Spleen (tissue), 11 donors: ENCODE measurements at regions not wholly inside any gene's neighbourhood (a gene's known extent, or its start where the extent isn't known, plus 50 kb on each side); places are given as distances from the start of the nearest gene placed in this dataset.

Experiments
- DNase-seq: peaks from one replicate; pipeline ENCODE4 v3.0.0-alpha.2; 2020
- H3K27ac ChIP-seq, 8 donors: fragments of 200-600 bp; sonication (generic) in 7 of 8; 1 replicate in 4 of 8; 2 replicates in 4 of 8; pipeline versions ENCODE4 v1.5.0 to v1.8.0; 2016 to 2021; ENCODE audit warnings: inconsistent platforms in 4 of 8, mild to moderate bottlenecking in 4 of 8, moderate library complexity in 1 of 8
- H3K27me3 ChIP-seq, 7 donors: fragments of 200-600 bp; sonication (generic) in 6 of 7; replicated peaks in 1 of 7; 1 replicate in 4 of 7; 2 replicates in 3 of 7; pipeline versions ENCODE4 v1.5.0 to v1.8.0; 2016 to 2021; ENCODE audit warnings: inconsistent platforms in 3 of 7, mild to moderate bottlenecking in 1 of 7
- H3K36me3 ChIP-seq, 6 donors: fragments of 200-600 bp; sonication (generic) in 5 of 6; 1 replicate in 4 of 6; 2 replicates in 2 of 6; pipeline versions ENCODE4 v1.5.0 to v1.8.0; 2016 to 2021; ENCODE audit warnings: inconsistent platforms in 2 of 6
- H3K4me1 ChIP-seq, 6 donors: fragments of 200-600 bp; sonication (generic) in 5 of 6; 1 replicate in 3 of 6; 2 replicates in 3 of 6; pipeline versions ENCODE4 v1.5.0 to v1.8.0; 2016 to 2021; ENCODE audit warnings: inconsistent platforms in 3 of 6
- H3K4me3 ChIP-seq, 8 donors: fragments of 200-600 bp; sonication (generic) in 7 of 8; 1 replicate in 4 of 8; 2 replicates in 4 of 8; pipeline versions ENCODE4 v1.5.0 to v1.8.0; 2016 to 2021; ENCODE audit warnings: inconsistent platforms in 4 of 8, mild to moderate bottlenecking in 4 of 8, moderate library complexity in 2 of 8
- H3K9me3 ChIP-seq, 8 donors: fragments of 200-600 bp; sonication (generic) in 7 of 8; 1 replicate in 4 of 8; 2 replicates in 4 of 8; pipeline versions ENCODE4 v1.5.0 to v1.8.0; 2016 to 2021; ENCODE audit warnings: inconsistent platforms in 4 of 8
- POLR2A ChIP-seq, 3 donors: fragments of 450-650 bp; IDR thresholded peaks; one replicate each; pipeline ENCODE4 v1.5.1; 2017; ENCODE audit warnings: antibody characterized with exemption in 3 of 3, mild to moderate bottlenecking in 1 of 3
- POLR2AphosphoS5 ChIP-seq, 3 donors: sonication (generic); formaldehyde crosslinking; IDR thresholded peaks; one replicate each; pipeline ENCODE4 v1.5.1; 2017; ENCODE audit warnings: antibody characterized with exemption in 3 of 3
- WGBS, 5 donors: extraction: QIAGEN DNeasy Blood & Tissue Kit in 3 of 5; methylation state at CpG; one replicate each; pipeline versions ENCODE4 v1.1.5 to v1.1.7; 2013 to 2018; 5-methylcytosine and 5-hydroxymethylcytosine counted together
- intact Hi-C: fragments of 100-400 bp; cut with DNase I; formaldehyde crosslinking; loops from one replicate; pipeline ENCODE4 v1.15.0; 2023; ENCODE audit warnings: low total_unique reads
- TF ChIP-seq, protein P1 (sequence below), 11 experiments: fragments of 200-600 bp in 7 of 11; fragments of 450-650 bp in 4 of 11; sonication (generic) in 4 of 11; IDR thresholded peaks in 8 of 11; conservative IDR thresholded peaks in 3 of 11; 1 replicate in 7 of 11; 2 replicates in 4 of 11; pipeline versions ENCODE4 v1.4.0 to v1.8.0; 2016 to 2021; ENCODE audit warnings: antibody characterized with exemption in 11 of 11, inconsistent platforms in 4 of 11, mild to moderate bottlenecking in 1 of 11
- donor health status: healthy with polysubstance abuse.
- donor health status: DM: no; HTN: no; CAD: no; lungs with moderate emphysema.
- donor health status: DM: no; HTN: no; CAD: no.
- donor health status: Bipolar disorder and iron deficiency.
- donor health status: healthy.
- donor health status: DM: no; HTN: no; CAD: no.
- donor health status: DM: yes; HTN: yes; CAD: no.

DNA sequence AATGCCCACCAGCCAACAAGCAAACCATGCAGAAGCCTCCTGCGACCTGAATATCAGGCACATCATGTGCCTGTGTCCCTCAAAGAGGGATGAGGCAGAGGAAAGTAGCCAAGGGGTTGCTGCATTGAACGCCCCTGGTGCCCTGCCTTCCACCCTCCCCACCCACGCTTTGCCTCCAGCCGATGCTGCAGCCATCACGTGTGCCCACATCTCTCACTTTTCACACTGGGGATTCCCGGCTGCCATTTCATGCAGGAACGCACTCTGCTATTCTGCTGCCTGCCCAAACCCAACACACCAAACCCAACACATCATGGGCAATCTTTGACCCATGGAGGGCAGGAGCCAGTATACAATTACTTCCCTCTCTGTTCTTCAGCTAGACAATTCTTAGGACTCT lies 462.2 kb upstream of the PROK2 start:
- TF ChIP-seq POLR2A (IDR thresholded peaks at IDR 0.05), result no peak
- TF ChIP-seq, protein P1, sequence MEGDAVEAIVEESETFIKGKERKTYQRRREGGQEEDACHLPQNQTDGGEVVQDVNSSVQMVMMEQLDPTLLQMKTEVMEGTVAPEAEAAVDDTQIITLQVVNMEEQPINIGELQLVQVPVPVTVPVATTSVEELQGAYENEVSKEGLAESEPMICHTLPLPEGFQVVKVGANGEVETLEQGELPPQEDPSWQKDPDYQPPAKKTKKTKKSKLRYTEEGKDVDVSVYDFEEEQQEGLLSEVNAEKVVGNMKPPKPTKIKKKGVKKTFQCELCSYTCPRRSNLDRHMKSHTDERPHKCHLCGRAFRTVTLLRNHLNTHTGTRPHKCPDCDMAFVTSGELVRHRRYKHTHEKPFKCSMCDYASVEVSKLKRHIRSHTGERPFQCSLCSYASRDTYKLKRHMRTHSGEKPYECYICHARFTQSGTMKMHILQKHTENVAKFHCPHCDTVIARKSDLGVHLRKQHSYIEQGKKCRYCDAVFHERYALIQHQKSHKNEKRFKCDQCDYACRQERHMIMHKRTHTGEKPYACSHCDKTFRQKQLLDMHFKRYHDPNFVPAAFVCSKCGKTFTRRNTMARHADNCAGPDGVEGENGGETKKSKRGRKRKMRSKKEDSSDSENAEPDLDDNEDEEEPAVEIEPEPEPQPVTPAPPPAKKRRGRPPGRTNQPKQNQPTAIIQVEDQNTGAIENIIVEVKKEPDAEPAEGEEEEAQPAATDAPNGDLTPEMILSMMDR (IDR thresholded peaks at IDR 0.05 in 8 of 11, conservative IDR thresholded peaks at IDR 0.05 in 3 of 11), result no peak
- Histone ChIP-seq H3K27ac (no peak overlapping the region), H3K36me3 (no peaks in the 10 kb centered on the region), H3K4me1 (peaks cover 5 to 17% (median 13%) of the 10 kb centered on the region in 6 donors), H3K9me3 (no peaks in the 10 kb centered on the region), H3K4me3 (no peak overlapping the region), H3K27me3 (peaks cover 0 to 3% (median 0%) of the 10 kb centered on the region in 7 donors)
- intact Hi-C loops, result no loop called here
- no peak for DNase-seq
- 59 to 87% (median 85%) methylated on average over 7 of the region's 7 CpGs for WGBS, 5 donors

DNA sequence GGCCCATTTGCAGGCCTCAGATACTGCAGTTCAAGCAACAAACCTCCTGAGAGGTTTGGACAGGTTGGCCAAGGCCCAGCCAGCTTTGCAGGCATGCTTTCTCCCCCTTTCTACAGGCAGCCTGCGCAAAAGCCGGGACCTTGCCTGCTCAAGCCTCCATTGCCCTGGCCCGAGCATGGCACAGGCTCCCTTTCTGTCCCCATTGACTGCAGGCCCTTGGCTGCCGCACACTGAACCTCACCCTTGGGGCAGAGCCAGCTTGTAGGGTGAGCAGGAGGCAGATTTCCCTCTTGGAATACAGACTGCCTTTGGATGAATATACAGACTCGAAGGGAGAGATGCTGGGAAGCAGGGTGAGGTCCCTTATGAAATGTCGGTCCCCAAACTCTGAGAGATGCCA lies 461.7 kb upstream of the PROK2 start:
- intact Hi-C loops, result no loop called here
- TF ChIP-seq, protein P1 (IDR thresholded peaks at IDR 0.05 in 8 of 11, conservative IDR thresholded peaks at IDR 0.05 in 3 of 11), result no peak
- TF ChIP-seq POLR2A (IDR thresholded peaks at IDR 0.05) (no peak), POLR2AphosphoS5 (IDR thresholded peaks at IDR 0.05) (no peak)
- 73 to 100% (median 89%) methylated on average over 3 to 6 of the region's 6 CpGs for WGBS, 5 donors
- no peaks in the 10 kb centered on the region for H3K9me3 ChIP-seq
- H3K4me3 ChIP-seq, result no peak overlapping the region
- H3K4me1 ChIP-seq, result peaks cover 5 to 17% (median 13%) of the 10 kb centered on the region in 6 donors
- peaks cover 0 to 3% (median 0%) of the 10 kb centered on the region in 7 donors for H3K27me3 ChIP-seq
- H3K27ac ChIP-seq, result no peak overlapping the region
- no peaks in the 10 kb centered on the region for H3K36me3 ChIP-seq
- DNase-seq, result no peak

DNA sequence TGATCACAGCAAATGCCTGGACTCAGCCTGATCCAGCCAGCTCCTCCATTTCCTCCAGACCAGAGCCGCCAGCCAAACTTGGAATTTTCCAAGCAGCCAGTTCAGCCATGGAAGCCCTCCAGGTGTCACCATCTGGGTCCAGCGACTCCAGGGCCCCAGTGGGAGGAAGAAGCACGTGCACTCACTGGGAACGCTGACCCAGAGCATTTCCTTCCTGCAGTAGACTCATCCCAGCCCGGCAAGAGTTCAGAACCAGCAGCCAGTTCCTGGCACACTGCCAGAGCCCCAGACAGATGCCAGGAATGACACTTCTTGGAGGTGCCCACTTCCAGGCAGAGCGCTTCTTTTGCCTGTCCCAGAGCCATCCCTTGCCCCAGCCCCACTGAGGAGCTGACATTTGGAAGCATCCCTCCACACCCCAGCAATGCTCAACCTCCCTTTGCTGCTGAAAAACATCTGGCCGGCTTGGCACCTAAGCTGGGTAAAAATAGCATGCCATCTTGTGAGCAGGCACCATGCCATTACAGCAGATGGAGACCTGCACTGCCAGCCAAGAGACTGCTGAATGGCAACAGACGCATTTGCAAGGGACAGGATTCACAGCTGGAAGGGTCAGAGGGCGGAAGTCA lies 460.3 kb upstream of the PROK2 start:
- intact Hi-C loops, result no loop called here
- Histone ChIP-seq H3K27ac (peak overlapping the region in 1 of 8 donors; percentile 8), H3K36me3 (no peaks in the 10 kb centered on the region), H3K4me3 (no peak overlapping the region), H3K27me3 (peaks cover 0 to 3% (median 0%) of the 10 kb centered on the region in 7 donors), H3K9me3 (no peaks in the 10 kb centered on the region), H3K4me1 (peaks cover 5 to 17% (median 13%) of the 10 kb centered on the region in 6 donors)
- no peak for DNase-seq
- WGBS, 5 donors, result 40 to 51% (median 46%) methylated on average over 7 to 9 of the region's 9 CpGs
- peak in 2 of 3 donors; percentile 36 to 62 for TF ChIP-seq POLR2AphosphoS5 (IDR thresholded peaks at IDR 0.05)
- TF ChIP-seq, protein P1 (IDR thresholded peaks at IDR 0.05 in 8 of 11, conservative IDR thresholded peaks at IDR 0.05 in 3 of 11), result no peak

DNA sequence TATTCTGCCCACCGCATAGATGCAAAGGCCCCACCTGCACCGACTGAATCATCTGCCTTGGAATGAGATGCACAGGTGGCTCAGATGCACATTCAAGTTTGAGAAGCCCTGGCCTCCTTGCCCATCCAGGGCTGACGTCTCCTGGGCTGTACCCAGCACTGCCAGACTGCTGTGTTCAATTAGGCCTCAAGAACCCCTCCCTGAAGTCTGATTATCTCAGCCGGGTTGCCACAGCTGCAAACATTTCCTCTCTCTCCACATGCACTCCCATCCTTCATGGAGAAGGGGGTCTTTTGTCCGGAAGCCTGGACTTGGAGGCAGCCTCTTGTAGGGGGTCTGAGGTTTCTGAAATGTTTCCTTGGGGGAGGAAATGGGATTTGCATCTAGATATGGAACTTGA lies 459.4 kb upstream of the PROK2 start:
- intact Hi-C loops, result no loop called here
- Histone ChIP-seq H3K9me3 (no peaks in the 10 kb centered on the region), H3K27me3 (peaks cover 0 to 3% (median 0%) of the 10 kb centered on the region in 7 donors), H3K4me3 (no peak overlapping the region), H3K4me1 (peaks cover 5 to 19% (median 13%) of the 10 kb centered on the region in 6 donors), H3K36me3 (no peaks in the 10 kb centered on the region), H3K27ac (no peak overlapping the region)
- 78 to 91% (median 84%) methylated on average over 5 of the region's 5 CpGs for WGBS, 5 donors
- no peak for DNase-seq
- TF ChIP-seq POLR2A (IDR thresholded peaks at IDR 0.05), result no peak
